ENCODE measurements at regions not wholly inside any gene's neighbourhood (a gene's known extent, or its start where the extent isn't known, plus 50 kb on each side); places are given as distances from the start of the nearest gene placed in this dataset.

- Histone ChIP-seq H3K36me3 (no peaks in the 10 kb centered on the region), H3K9me3 (no peaks in the 10 kb centered on the region), H3K27ac (no peak overlapping the region), H3K4me3 (no peak overlapping the region), H3K27me3 (no peaks in the 10 kb centered on the region), H3K4me1 (no peaks in the 10 kb centered on the region)
- DNase-seq (no peak), ATAC-seq (ENCODE audit: low FRiP score in 2 of 2) (no peak)
- no peak for TF ChIP-seq CTCF (IDR thresholded peaks at IDR 0.05)
- no peak for TF ChIP-seq EP300 (IDR thresholded peaks at IDR 0.05)
- TF ChIP-seq POLR2A (IDR thresholded peaks at IDR 0.05) = no peak
- TF ChIP-seq POLR2AphosphoS5 (IDR thresholded peaks at IDR 0.05) = no peak
- 63 to 68% methylated on average over 1 of the region's 1 CpG for WGBS, 2 donors
Observed at GRCh38 chr4:34009951-34010350, 2234.4 kb downstream of the ARAP2 start.

GRCh38 chr4:34010751-34011519, 2233.4 kb downstream of the ARAP2 start:
- 74% methylated on average over 6 of the region's 6 CpGs for WGBS, 2 donors

GRCh38 chr4:34035225-34035624, 2209.1 kb downstream of the ARAP2 start:
- Histone ChIP-seq H3K4me3 (no peak overlapping the region), H3K4me1 (no peaks in the 10 kb centered on the region), H3K27me3 (no peaks in the 10 kb centered on the region), H3K27ac (no peak overlapping the region), H3K9me3 (no peaks in the 10 kb centered on the region), H3K36me3 (no peaks in the 10 kb centered on the region)
- ATAC-seq (ENCODE audit: low FRiP score in 2 of 2) (no peak), DNase-seq (no peak)
- 85 to 87% methylated on average over 1 of the region's 1 CpG for WGBS, 2 donors
- TF ChIP-seq EP300 (IDR thresholded peaks at IDR 0.05) = no peak
- no peak for TF ChIP-seq CTCF (IDR thresholded peaks at IDR 0.05)
- no peak for TF ChIP-seq POLR2AphosphoS5 (IDR thresholded peaks at IDR 0.05)
- TF ChIP-seq POLR2A (IDR thresholded peaks at IDR 0.05) = no peak

More at GRCh38 chr4:34010751-34011519, 2233.4 kb downstream of the ARAP2 start:
- H3K9me3 ChIP-seq = no peaks in the 10 kb centered on the region
- ATAC-seq (ENCODE audit: low FRiP score in 2 of 2) (no peak), DNase-seq (no peak)
- H3K27ac ChIP-seq = no peak overlapping the region
- no peaks in the 10 kb centered on the region for H3K27me3 ChIP-seq
- no peaks in the 10 kb centered on the region for H3K36me3 ChIP-seq
- no peak overlapping the region for H3K4me3 ChIP-seq
- TF ChIP-seq POLR2A (IDR thresholded peaks at IDR 0.05) = no peak
- TF ChIP-seq EP300 (IDR thresholded peaks at IDR 0.05) = no peak
- no peak for TF ChIP-seq POLR2AphosphoS5 (IDR thresholded peaks at IDR 0.05)
- no peak for TF ChIP-seq CTCF (IDR thresholded peaks at IDR 0.05)
- H3K4me1 ChIP-seq = no peaks in the 10 kb centered on the region

- TF ChIP-seq POLR2AphosphoS5 (IDR thresholded peaks at IDR 0.05) (no peak), EP300 (IDR thresholded peaks at IDR 0.05) (no peak), POLR2A (IDR thresholded peaks at IDR 0.05) (no peak), CTCF (IDR thresholded peaks at IDR 0.05) (no peak)
- 35 to 46% methylated on average over 1 of the region's 1 CpG for WGBS, 2 donors
- no peak for ATAC-seq (ENCODE audit: low FRiP score in 2 of 2)
Observed at GRCh38 chr4:34037280-34037679, 2207.0 kb downstream of the ARAP2 start.

DNA sequence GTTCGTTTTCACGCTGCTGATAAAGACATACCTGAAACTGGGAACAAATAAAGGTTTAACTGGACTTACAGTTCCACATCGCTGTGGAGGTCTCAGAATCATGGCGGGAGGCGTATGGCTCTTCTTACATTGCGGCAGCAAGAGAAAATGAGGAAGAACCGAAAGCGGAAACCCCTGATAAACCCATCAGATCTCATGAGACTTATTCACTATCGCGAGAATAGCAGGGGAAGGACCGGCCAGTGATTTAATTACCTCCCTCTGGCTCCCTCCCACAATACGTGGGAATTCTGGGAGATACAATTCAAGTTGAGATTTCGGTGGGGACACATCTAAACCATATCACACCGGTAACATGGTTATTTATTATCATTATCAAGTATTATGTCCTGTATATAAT, 2204.5 kb downstream of the ARAP2 start:
- Histone ChIP-seq H3K4me1 (no peaks in the 10 kb centered on the region), H3K27me3 (no peaks in the 10 kb centered on the region), H3K9me3 (no peaks in the 10 kb centered on the region), H3K27ac (no peak overlapping the region), H3K36me3 (no peaks in the 10 kb centered on the region), H3K4me3 (no peak overlapping the region)
- ATAC-seq (ENCODE audit: low FRiP score in 2 of 2) = no peak
- no peak for DNase-seq
- no peak for TF ChIP-seq CTCF (IDR thresholded peaks at IDR 0.05)
- no peak for TF ChIP-seq POLR2A (IDR thresholded peaks at IDR 0.05)
- TF ChIP-seq POLR2AphosphoS5 (IDR thresholded peaks at IDR 0.05) = no peak
- no peak for TF ChIP-seq EP300 (IDR thresholded peaks at IDR 0.05)
- WGBS, 2 donors = 91 to 92% methylated on average over 14 of the region's 14 CpGs

More at GRCh38 chr4:34037280-34037679, 2207.0 kb downstream of the ARAP2 start:
- no peaks in the 10 kb centered on the region for H3K27me3 ChIP-seq
- no peak overlapping the region for H3K27ac ChIP-seq
- H3K4me1 ChIP-seq = no peaks in the 10 kb centered on the region
- no peak overlapping the region for H3K4me3 ChIP-seq
- DNase-seq = no peak
- H3K36me3 ChIP-seq = no peaks in the 10 kb centered on the region
- no peaks in the 10 kb centered on the region for H3K9me3 ChIP-seq
